Keratinocyte (primary cell): ENCODE measurements at regions not wholly inside any gene's neighbourhood (a gene's known extent, or its start where the extent isn't known, plus 50 kb on each side); places are given as distances from the start of the nearest gene placed in this dataset.

Experiments used
- DNase-seq: peaks from one replicate; pipeline ENCODE4 v3.0.0-alpha.2; 2011; ENCODE audit warnings: low read depth, missing footprints, low spot score
- FAIRE-seq: peaks from 2 replicates; lab custom pipeline; 2011; peaks lifted over from hg19 to GRCh38; lab: Jason Lieb, UNC
- H2AFZ ChIP-seq: 2 replicates; pipeline ENCODE4 v1.6.0; 2012; ENCODE audit warnings: low read length, control low read depth, inconsistent platforms; ENCODE audit not compliant: control insufficient read depth
- H3K27ac ChIP-seq: 2 replicates; pipeline ENCODE4 v1.5.1; 2011; ENCODE audit warnings: low read length; ENCODE audit not compliant: control insufficient read depth, insufficient read depth
- H3K27me3 ChIP-seq: 3 replicates; pipeline ENCODE4 v1.6.0; 2011; ENCODE audit warnings: low read length; ENCODE audit not compliant: control insufficient read depth, insufficient read depth; ENCODE audit errors: extremely low read depth
- H3K36me3 ChIP-seq, 2 experiments: 2 replicates in 1 of 2; 3 replicates in 1 of 2; pipeline ENCODE4 v1.5.1; 2011; ENCODE audit warnings: low read length in 2 of 2, mild to moderate bottlenecking in 1 of 2; ENCODE audit not compliant: control insufficient read depth in 2 of 2, insufficient read depth in 2 of 2; ENCODE audit errors: extremely low read depth in 1 of 2
- H3K4me1 ChIP-seq: 3 replicates; pipeline ENCODE4 v1.5.1; 2011; ENCODE audit warnings: low read length; ENCODE audit not compliant: control insufficient read depth, insufficient read depth; ENCODE audit errors: extremely low read depth
- H3K4me2 ChIP-seq: 3 replicates; pipeline ENCODE4 v1.6.0; 2011; ENCODE audit warnings: low read depth, low read length; ENCODE audit not compliant: control insufficient read depth, insufficient read depth; ENCODE audit errors: extremely low read depth
- H3K4me3 ChIP-seq, 3 experiments: fragments of 200-600 bp in 1 of 3; sonication (generic) in 1 of 3; 2 replicates in 2 of 3; 3 replicates in 1 of 3; pipeline ENCODE4 v1.5.1; 2011 to 2016; ENCODE audit warnings: low read length in 3 of 3, mild to moderate bottlenecking in 3 of 3, control low read depth in 2 of 3, inconsistent platforms in 1 of 3, low read depth in 1 of 3, mixed read lengths in 1 of 3, mixed run types in 1 of 3, moderate library complexity in 1 of 3; ENCODE audit not compliant: control insufficient read depth in 2 of 3, insufficient read depth in 2 of 3; ENCODE audit errors: extremely low read depth in 1 of 3
- H3K79me2 ChIP-seq: 2 replicates; pipeline ENCODE4 v1.6.0; 2012; ENCODE audit warnings: low read length; ENCODE audit not compliant: control insufficient read depth, insufficient read depth
- H3K9ac ChIP-seq: 3 replicates; pipeline ENCODE4 v1.6.0; 2011; ENCODE audit warnings: low read length; ENCODE audit not compliant: control insufficient read depth, insufficient read depth; ENCODE audit errors: extremely low read depth
- H3K9me1 ChIP-seq: 3 replicates; pipeline ENCODE4 v1.6.0; 2011; ENCODE audit warnings: low read length; ENCODE audit not compliant: control insufficient read depth, insufficient read depth; ENCODE audit errors: extremely low read depth
- H3K9me3 ChIP-seq: 2 replicates; pipeline ENCODE4 v1.5.1; 2012; ENCODE audit warnings: low read depth, low read length; ENCODE audit not compliant: control insufficient read depth
- H4K20me1 ChIP-seq: 3 replicates; pipeline ENCODE4 v1.6.0; 2011; ENCODE audit warnings: low read length; ENCODE audit not compliant: control insufficient read depth, insufficient read depth; ENCODE audit errors: extremely low read depth
- EZH2 ChIP-seq: IDR thresholded peaks from one replicate; pipeline ENCODE4 v1.6.1; 2012; ENCODE audit warnings: inconsistent platforms, mild to moderate bottlenecking, low read length, moderate library complexity
- dilution Hi-C: fragments of 300-500 bp; cut with MboI; formaldehyde crosslinking; loops from one replicate; pipeline ENCODE4 v1.7.0; 2020; ENCODE audit warnings: low sequenced_read_pairs; ENCODE audit not compliant: extremely low pct_ligation_motif_present
- TF ChIP-seq, protein P1 (sequence below), 3 experiments: IDR thresholded peaks in 1 of 3; conservative IDR thresholded peaks in 1 of 3; optimal IDR thresholded peaks in 1 of 3; 2 replicates in 2 of 3; 3 replicates in 1 of 3; pipeline versions ENCODE3 to v1.5.1; 2011; ENCODE audit warnings: low read length in 3 of 3, mild to moderate bottlenecking in 3 of 3, moderate library complexity in 2 of 3, control low read depth in 1 of 3, inconsistent platforms in 1 of 3; ENCODE audit not compliant: insufficient read depth in 2 of 3; ENCODE audit errors: extremely low read depth in 1 of 3

DNA sequence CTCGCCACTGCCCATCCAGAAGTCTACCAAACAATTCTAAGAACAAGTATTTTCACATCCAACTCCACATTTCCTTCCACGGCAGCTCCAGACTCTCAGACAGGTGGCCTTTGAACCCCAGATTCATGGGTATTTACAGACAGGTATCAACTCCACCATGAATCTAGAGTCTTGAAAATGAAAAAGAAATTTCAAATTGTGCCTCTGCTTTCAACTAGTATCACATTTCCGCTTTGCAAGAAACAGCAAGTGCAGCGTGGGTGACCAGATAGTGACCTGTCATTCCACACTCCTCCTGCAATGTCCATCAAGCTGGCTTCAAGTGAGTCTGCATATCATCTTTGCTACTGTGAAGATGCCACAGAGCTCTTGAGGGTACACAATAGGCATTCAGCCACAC, 232.4 kb upstream of the RPL38 start:
- Histone ChIP-seq H3K79me2 (no peaks in the 10 kb centered on the region), H3K27ac (no peak overlapping the region), H3K27me3 (peaks cover 2% of the 10 kb centered on the region), H3K9ac (no peak overlapping the region), H2AFZ (no peak overlapping the region), H3K4me1 (no peaks in the 10 kb centered on the region), H3K36me3 (no peaks in the 10 kb centered on the region), H3K4me2 (no peak overlapping the region), H3K4me3 (no peak overlapping the region), H3K9me3 (no peaks in the 10 kb centered on the region), H4K20me1 (no peaks in the 10 kb centered on the region), H3K9me1 (no peaks in the 10 kb centered on the region)
- TF ChIP-seq, protein P1, sequence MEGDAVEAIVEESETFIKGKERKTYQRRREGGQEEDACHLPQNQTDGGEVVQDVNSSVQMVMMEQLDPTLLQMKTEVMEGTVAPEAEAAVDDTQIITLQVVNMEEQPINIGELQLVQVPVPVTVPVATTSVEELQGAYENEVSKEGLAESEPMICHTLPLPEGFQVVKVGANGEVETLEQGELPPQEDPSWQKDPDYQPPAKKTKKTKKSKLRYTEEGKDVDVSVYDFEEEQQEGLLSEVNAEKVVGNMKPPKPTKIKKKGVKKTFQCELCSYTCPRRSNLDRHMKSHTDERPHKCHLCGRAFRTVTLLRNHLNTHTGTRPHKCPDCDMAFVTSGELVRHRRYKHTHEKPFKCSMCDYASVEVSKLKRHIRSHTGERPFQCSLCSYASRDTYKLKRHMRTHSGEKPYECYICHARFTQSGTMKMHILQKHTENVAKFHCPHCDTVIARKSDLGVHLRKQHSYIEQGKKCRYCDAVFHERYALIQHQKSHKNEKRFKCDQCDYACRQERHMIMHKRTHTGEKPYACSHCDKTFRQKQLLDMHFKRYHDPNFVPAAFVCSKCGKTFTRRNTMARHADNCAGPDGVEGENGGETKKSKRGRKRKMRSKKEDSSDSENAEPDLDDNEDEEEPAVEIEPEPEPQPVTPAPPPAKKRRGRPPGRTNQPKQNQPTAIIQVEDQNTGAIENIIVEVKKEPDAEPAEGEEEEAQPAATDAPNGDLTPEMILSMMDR (optimal IDR thresholded peaks at IDR 0.05 in 1 of 3, IDR thresholded peaks at IDR 0.05 in 1 of 3, conservative IDR thresholded peaks at IDR 0.05 in 1 of 3; ENCODE audit: extremely low read depth in 1 of 3, insufficient read depth in 2 of 3, low read length in 3 of 3) = no peak
- TF ChIP-seq EZH2 = no peak
- DNase-seq (no peak), FAIRE-seq (no peak)
- dilution Hi-C loops = no loop called here

DNA sequence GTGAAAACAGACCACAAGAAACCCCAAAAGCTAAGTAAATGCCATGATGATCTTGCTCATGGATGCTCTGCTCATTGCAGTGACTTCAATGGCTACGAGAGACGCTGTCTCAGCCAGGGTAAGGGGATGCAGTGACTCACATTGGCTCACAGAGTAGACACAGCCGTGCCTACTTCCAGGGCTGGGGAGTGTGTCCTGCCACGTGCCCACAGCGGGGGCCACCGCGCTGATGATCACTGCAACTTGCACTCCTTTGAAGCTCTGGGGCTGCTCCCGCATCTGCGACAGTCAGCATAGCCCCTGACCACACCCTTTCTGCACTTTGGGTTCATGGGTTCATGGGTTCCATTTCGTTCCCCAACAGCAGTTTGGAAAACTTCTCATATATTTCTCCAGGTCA, 231.4 kb upstream of the RPL38 start:
- H3K9me3 ChIP-seq = no peaks in the 10 kb centered on the region
- H3K27ac ChIP-seq = no peak overlapping the region
- H3K9ac ChIP-seq = no peak overlapping the region
- H3K4me2 ChIP-seq = no peak overlapping the region
- no peak overlapping the region for H3K4me3 ChIP-seq
- H3K79me2 ChIP-seq = no peaks in the 10 kb centered on the region
- no peak for TF ChIP-seq EZH2
- TF ChIP-seq, protein P1 (optimal IDR thresholded peaks at IDR 0.05 in 1 of 3, IDR thresholded peaks at IDR 0.05 in 1 of 3, conservative IDR thresholded peaks at IDR 0.05 in 1 of 3; ENCODE audit: extremely low read depth in 1 of 3, insufficient read depth in 2 of 3, low read length in 3 of 3) = no peak
- no peaks in the 10 kb centered on the region for H4K20me1 ChIP-seq
- peaks cover 2% of the 10 kb centered on the region for H3K27me3 ChIP-seq
- no peaks in the 10 kb centered on the region for H3K9me1 ChIP-seq
- dilution Hi-C loops = no loop called here
- H3K4me1 ChIP-seq = no peaks in the 10 kb centered on the region
- no peaks in the 10 kb centered on the region for H3K36me3 ChIP-seq
- DNase-seq = no peak
- no peak overlapping the region for H2AFZ ChIP-seq
- no peak for FAIRE-seq
